Smooth muscle cell (in vitro differentiated cells): ENCODE measurements at regions not wholly inside any gene's neighbourhood (a gene's known extent, or its start where the extent isn't known, plus 50 kb on each side); places are given as distances from the start of the nearest gene placed in this dataset.

ENCODE experiments used
- DNase-seq: peaks from one replicate; lab custom pipeline; 2025; ENCODE audit not compliant: unreplicated experiment; lab: John Stamatoyannopoulos, UW
- H2AFZ ChIP-seq: fragments of 200-600 bp; sonication (generic); 2 replicates; pipeline ENCODE4 v1.6.0; 2016; ENCODE audit warnings: antibody characterized with exemption, low read depth, mild to moderate bottlenecking
- H3F3A ChIP-seq: fragments of 200-600 bp; sonication (generic); 2 replicates; pipeline ENCODE4 v1.6.0; 2017; ENCODE audit warnings: antibody characterized with exemption, low read depth
- H3K27ac ChIP-seq: fragments of 200-600 bp; sonication (generic); 2 replicates; pipeline ENCODE4 v1.5.1; 2016; ENCODE audit warnings: low read depth, mild to moderate bottlenecking
- H3K27me3 ChIP-seq: fragments of 200-600 bp; sonication (generic); 2 replicates; pipeline ENCODE4 v1.6.1; 2016; ENCODE audit warnings: low read depth, mild to moderate bottlenecking
- H3K36me3 ChIP-seq: fragments of 200-600 bp; sonication (generic); 2 replicates; pipeline ENCODE4 v1.5.1; 2016; ENCODE audit warnings: low read depth
- H3K4me1 ChIP-seq: fragments of 200-600 bp; sonication (generic); 2 replicates; pipeline ENCODE4 v1.5.1; 2016; ENCODE audit warnings: low read depth
- H3K4me2 ChIP-seq: fragments of 200-600 bp; sonication (generic); 2 replicates; pipeline ENCODE4 v1.6.0; 2016; ENCODE audit warnings: mild to moderate bottlenecking
- H3K4me3 ChIP-seq: fragments of 200-600 bp; sonication (generic); 2 replicates; pipeline ENCODE4 v1.5.1; 2016; ENCODE audit warnings: mild to moderate bottlenecking
- H3K79me2 ChIP-seq: fragments of 200-600 bp; sonication (generic); 2 replicates; pipeline ENCODE4 v1.6.0; 2016; ENCODE audit warnings: low read depth, mild to moderate bottlenecking
- H3K9ac ChIP-seq: fragments of 200-600 bp; sonication (generic); 2 replicates; pipeline ENCODE4 v1.6.0; 2016; ENCODE audit warnings: low read depth
- H3K9me3 ChIP-seq: fragments of 200-600 bp; sonication (generic); replicated peaks from 2 replicates; pipeline ENCODE4 v1.5.1; 2016; ENCODE audit warnings: low read depth
- H4K20me1 ChIP-seq: fragments of 200-600 bp; sonication (generic); 2 replicates; pipeline ENCODE4 v1.6.0; 2016; ENCODE audit warnings: low read depth
- WGBS: methylation state at CpG from one replicate; pipeline ENCODE4 v1.1.7; 2016; ENCODE audit warnings: low lambda C conversion rate; 5-methylcytosine and 5-hydroxymethylcytosine counted together
- TF ChIP-seq, protein P1 (sequence below): fragments of 200-600 bp; sonication (generic); IDR thresholded peaks from 2 replicates; pipeline ENCODE4 v1.5.1; 2017; ENCODE audit warnings: borderline replicate concordance, mild to moderate bottlenecking, antibody characterized with exemption; ENCODE audit not compliant: insufficient read depth, poor library complexity, severe bottlenecking

DNA sequence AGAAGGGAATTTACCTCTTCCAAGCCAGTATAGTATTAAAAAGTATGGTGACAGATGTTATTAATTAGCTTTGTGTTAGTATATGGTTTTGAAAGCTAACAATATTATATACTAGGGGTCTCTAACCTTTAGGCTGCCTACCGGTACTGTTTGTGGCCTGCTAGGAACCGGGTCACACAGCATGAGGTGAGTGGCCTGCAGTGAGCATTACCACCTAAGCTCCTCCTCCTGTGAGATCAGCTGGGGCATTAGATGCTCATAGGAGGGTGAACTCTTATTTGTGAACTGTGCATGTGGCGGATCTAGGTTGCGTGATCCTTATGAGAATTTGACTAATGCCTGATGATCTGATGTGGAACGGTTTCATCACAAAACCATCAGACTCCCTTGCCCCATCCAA is 583.4 kb upstream of the CDH2 start:
- Histone ChIP-seq H3K79me2 (no peaks in the 10 kb centered on the region), H3K9me3 (no peaks in the 10 kb centered on the region), H3K4me1 (no peaks in the 10 kb centered on the region), H3K27me3 (no peaks in the 10 kb centered on the region), H3K27ac (no peak overlapping the region), H3F3A (no peaks in the 10 kb centered on the region), H3K36me3 (no peaks in the 10 kb centered on the region), H3K4me3 (no peak overlapping the region), H3K9ac (no peak overlapping the region), H2AFZ (no peak overlapping the region), H4K20me1 (no peaks in the 10 kb centered on the region), H3K4me2 (no peak overlapping the region)
- 78% methylated on average over 5 of the region's 5 CpGs for WGBS
- DNase-seq, result no peak
- TF ChIP-seq, protein P1, sequence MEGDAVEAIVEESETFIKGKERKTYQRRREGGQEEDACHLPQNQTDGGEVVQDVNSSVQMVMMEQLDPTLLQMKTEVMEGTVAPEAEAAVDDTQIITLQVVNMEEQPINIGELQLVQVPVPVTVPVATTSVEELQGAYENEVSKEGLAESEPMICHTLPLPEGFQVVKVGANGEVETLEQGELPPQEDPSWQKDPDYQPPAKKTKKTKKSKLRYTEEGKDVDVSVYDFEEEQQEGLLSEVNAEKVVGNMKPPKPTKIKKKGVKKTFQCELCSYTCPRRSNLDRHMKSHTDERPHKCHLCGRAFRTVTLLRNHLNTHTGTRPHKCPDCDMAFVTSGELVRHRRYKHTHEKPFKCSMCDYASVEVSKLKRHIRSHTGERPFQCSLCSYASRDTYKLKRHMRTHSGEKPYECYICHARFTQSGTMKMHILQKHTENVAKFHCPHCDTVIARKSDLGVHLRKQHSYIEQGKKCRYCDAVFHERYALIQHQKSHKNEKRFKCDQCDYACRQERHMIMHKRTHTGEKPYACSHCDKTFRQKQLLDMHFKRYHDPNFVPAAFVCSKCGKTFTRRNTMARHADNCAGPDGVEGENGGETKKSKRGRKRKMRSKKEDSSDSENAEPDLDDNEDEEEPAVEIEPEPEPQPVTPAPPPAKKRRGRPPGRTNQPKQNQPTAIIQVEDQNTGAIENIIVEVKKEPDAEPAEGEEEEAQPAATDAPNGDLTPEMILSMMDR, result no peak

DNA sequence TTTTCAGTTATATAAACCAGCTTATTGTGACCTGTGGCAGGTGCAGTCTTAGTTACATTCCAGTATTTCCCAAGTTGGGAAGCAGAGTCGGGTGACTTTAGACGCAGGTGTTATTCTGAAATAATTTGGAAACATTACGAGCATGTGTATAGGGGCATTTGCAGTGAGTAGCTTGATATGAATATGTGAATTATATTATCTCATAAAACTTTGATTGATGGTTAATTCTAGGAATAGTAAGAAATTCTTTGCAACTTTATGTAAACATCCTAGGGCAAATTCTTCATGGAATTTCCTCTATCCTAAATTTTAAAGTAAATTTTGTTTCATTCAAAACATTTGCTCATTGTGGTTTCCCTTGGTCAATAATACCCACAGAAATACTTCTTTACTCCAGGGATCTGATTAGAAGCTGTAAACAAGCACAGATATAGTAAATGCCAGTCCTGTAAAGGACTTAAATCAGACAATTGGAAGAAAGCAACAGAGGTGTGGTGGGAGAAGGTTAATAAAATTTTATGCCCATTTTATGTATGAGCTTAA is 580.6 kb upstream of the CDH2 start:
- Histone ChIP-seq H3F3A (no peaks in the 10 kb centered on the region), H3K4me1 (no peaks in the 10 kb centered on the region), H3K4me2 (no peak overlapping the region), H4K20me1 (no peaks in the 10 kb centered on the region), H2AFZ (no peak overlapping the region), H3K27ac (no peak overlapping the region), H3K4me3 (no peak overlapping the region), H3K79me2 (no peaks in the 10 kb centered on the region), H3K9ac (no peak overlapping the region), H3K27me3 (no peaks in the 10 kb centered on the region), H3K36me3 (no peaks in the 10 kb centered on the region), H3K9me3 (no peaks in the 10 kb centered on the region)
- TF ChIP-seq, protein P1, result no peak
- no peak for DNase-seq
- WGBS, result 95% methylated on average over 3 of the region's 3 CpGs

DNA sequence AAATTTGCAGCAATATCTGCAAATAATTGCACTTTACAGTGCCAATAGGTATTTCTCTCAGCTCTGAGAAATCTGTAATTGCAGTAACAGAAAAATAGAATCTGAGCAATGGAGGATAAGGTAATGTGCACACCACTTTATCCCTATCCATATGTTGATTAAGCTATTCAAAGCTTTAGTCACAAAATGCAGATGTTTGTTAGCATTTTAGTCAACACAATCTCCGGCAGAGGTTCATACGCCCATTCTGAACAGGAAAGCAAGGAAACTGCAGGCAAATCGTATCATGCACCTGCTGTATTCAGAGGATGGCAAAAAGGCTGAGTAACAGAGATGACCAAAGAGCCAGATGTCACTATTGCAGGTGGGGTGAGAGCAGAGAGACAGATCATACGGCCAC is 566.2 kb upstream of the CDH2 start:
- no peak overlapping the region for H3K4me2 ChIP-seq
- H3K9ac ChIP-seq, result no peak overlapping the region
- H3K4me3 ChIP-seq, result no peak overlapping the region
- DNase-seq, result no peak
- no peaks in the 10 kb centered on the region for H3K9me3 ChIP-seq
- no peaks in the 10 kb centered on the region for H4K20me1 ChIP-seq
- H3K27ac ChIP-seq, result no peak overlapping the region
- H3K4me1 ChIP-seq, result no peaks in the 10 kb centered on the region
- TF ChIP-seq, protein P1, result no peak
- H3K27me3 ChIP-seq, result no peaks in the 10 kb centered on the region
- H2AFZ ChIP-seq, result no peak overlapping the region
- no peaks in the 10 kb centered on the region for H3K79me2 ChIP-seq
- H3F3A ChIP-seq, result no peaks in the 10 kb centered on the region
- WGBS, result 90% methylated on average over 4 of the region's 4 CpGs
- no peaks in the 10 kb centered on the region for H3K36me3 ChIP-seq

DNA sequence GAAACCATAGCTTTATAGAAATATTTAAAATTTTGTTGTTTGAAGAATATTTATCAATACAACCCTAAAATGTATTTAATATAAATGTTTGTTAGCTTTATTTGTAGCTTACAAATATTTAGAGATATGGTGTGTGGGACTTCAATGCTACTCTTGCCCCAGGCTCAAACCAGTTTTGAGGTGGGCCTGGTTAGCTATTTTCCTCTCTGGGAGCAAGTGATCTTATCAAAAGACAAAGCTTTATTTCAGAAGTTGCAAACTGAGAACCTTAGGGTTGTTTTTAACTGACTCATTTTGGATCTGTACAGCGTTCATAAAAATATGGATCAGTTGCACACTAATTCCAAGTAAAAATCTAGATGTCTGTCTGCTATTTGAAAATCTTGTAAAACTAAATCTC is 563.6 kb upstream of the CDH2 start:
- Histone ChIP-seq H2AFZ (no peak overlapping the region), H3K9ac (no peak overlapping the region), H3K27ac (no peak overlapping the region), H3K4me2 (no peak overlapping the region), H3K9me3 (no peaks in the 10 kb centered on the region), H3K4me1 (peaks cover 13% of the 10 kb centered on the region), H4K20me1 (no peaks in the 10 kb centered on the region), H3K79me2 (no peaks in the 10 kb centered on the region), H3K4me3 (no peak overlapping the region), H3K27me3 (no peaks in the 10 kb centered on the region), H3F3A (peaks cover 16% of the 10 kb centered on the region), H3K36me3 (no peaks in the 10 kb centered on the region)
- WGBS, result 86% methylated on average over 1 of the region's 1 CpG
- no peak for DNase-seq
- TF ChIP-seq, protein P1, result no peak
